Transverse colon (tissue), 4 donors: ENCODE measurements at regions not wholly inside any gene's neighbourhood (a gene's known extent, or its start where the extent isn't known, plus 50 kb on each side); places are given as distances from the start of the nearest gene placed in this dataset.

Source experiments
- CTCF ChIP-seq, 5 experiments: fragments of 200-600 bp in 3 of 5; fragments of 450-650 bp in 2 of 5; sonication (generic) in 3 of 5; IDR thresholded peaks; 1 replicate in 2 of 5; 2 replicates in 3 of 5; pipeline ENCODE4 v1.5.1; 2016 to 2017; ENCODE audit warnings: antibody characterized with exemption in 5 of 5, inconsistent platforms in 3 of 5, mild to moderate bottlenecking in 2 of 5, moderate library complexity in 1 of 5
- EP300 ChIP-seq: sonication (generic); formaldehyde crosslinking; IDR thresholded peaks from one replicate; pipeline ENCODE4 v1.6.1; 2017; ENCODE audit warnings: antibody characterized with exemption, low read depth
- POLR2AphosphoS5 ChIP-seq, 3 donors: sonication (generic); formaldehyde crosslinking; IDR thresholded peaks; one replicate each; pipeline ENCODE4 v1.6.1; 2016; ENCODE audit warnings: antibody characterized with exemption in 3 of 3

- no peak for TF ChIP-seq CTCF (IDR thresholded peaks at IDR 0.05)
- TF ChIP-seq EP300, result no peak
- TF ChIP-seq POLR2AphosphoS5 (IDR thresholded peaks at IDR 0.05), result no peak
Measured at GRCh38 chr6:90703336-90703735, 116.5 kb upstream of the MAP3K7 start.
